Transverse colon (tissue), 4 donors: ENCODE measurements at regions not wholly inside any gene's neighbourhood (a gene's known extent, or its start where the extent isn't known, plus 50 kb on each side); places are given as distances from the start of the nearest gene placed in this dataset.
"Not testable (repeated sequence)": the region's sequence is repeated elsewhere in the genome, so short reads cannot be mapped to it uniquely, and the experiment has no call there.

ENCODE experiments used
- DNase-seq: peaks from one replicate; pipeline ENCODE4 v3.0.0-alpha.2; 2019
- H3K27ac ChIP-seq, 4 donors: fragments of 200-600 bp; sonication (generic); 2 replicates each; pipeline ENCODE4 v1.5.1; 2016 to 2018; ENCODE audit warnings: inconsistent platforms in 4 of 4
- H3K27me3 ChIP-seq: fragments of 200-600 bp; sonication (generic); 2 replicates; pipeline ENCODE4 v1.5.1; 2017; ENCODE audit warnings: inconsistent platforms
- H3K36me3 ChIP-seq, 4 donors: fragments of 200-600 bp; sonication (generic); 2 replicates each; pipeline ENCODE4 v1.5.1; 2017 to 2019; ENCODE audit warnings: inconsistent platforms in 4 of 4
- H3K4me1 ChIP-seq, 4 donors: fragments of 200-600 bp; sonication (generic); 2 replicates each; pipeline ENCODE4 v1.5.1; 2017 to 2020; ENCODE audit warnings: inconsistent platforms in 4 of 4
- H3K4me3 ChIP-seq, 4 donors: fragments of 200-600 bp; sonication (generic); 1 replicate in 1 of 4; 2 replicates in 3 of 4; pipeline versions ENCODE4 v1.5.1 to v1.6.1; 2017 to 2019; ENCODE audit warnings: inconsistent platforms in 4 of 4
- H3K9me3 ChIP-seq, 2 donors: fragments of 200-600 bp; sonication (generic); 2 replicates each; pipeline ENCODE4 v1.5.1; 2017 to 2019; ENCODE audit warnings: inconsistent platforms in 2 of 2
- CTCF ChIP-seq, 5 experiments: fragments of 200-600 bp in 3 of 5; fragments of 450-650 bp in 2 of 5; sonication (generic) in 3 of 5; IDR thresholded peaks; 1 replicate in 2 of 5; 2 replicates in 3 of 5; pipeline ENCODE4 v1.5.1; 2016 to 2017; ENCODE audit warnings: antibody characterized with exemption in 5 of 5, inconsistent platforms in 3 of 5, mild to moderate bottlenecking in 2 of 5, moderate library complexity in 1 of 5
- EP300 ChIP-seq: sonication (generic); formaldehyde crosslinking; IDR thresholded peaks from one replicate; pipeline ENCODE4 v1.6.1; 2017; ENCODE audit warnings: antibody characterized with exemption, low read depth
- POLR2A ChIP-seq: fragments of 450-650 bp; IDR thresholded peaks from one replicate; pipeline ENCODE4 v1.6.1; 2016; ENCODE audit warnings: antibody characterized with exemption, mild to moderate bottlenecking, moderate library complexity
- POLR2AphosphoS5 ChIP-seq, 3 donors: sonication (generic); formaldehyde crosslinking; IDR thresholded peaks; one replicate each; pipeline ENCODE4 v1.6.1; 2016; ENCODE audit warnings: antibody characterized with exemption in 3 of 3
- WGBS, 2 donors: methylation state at CpG; one replicate each; pipeline ENCODE4 v1.1.5; 2018; ENCODE audit warnings: low coverage in 1 of 2; 5-methylcytosine and 5-hydroxymethylcytosine counted together
- in situ Hi-C, 4 donors: fragments of 200-750 bp; cut with MboI; loops; one replicate each; pipeline versions ENCODE4 v1.15.0 to v1.15.1; 2017; ENCODE audit warnings: low sequenced_read_pairs in 3 of 4, low pct_ligation_motif_present in 1 of 4, low pct_unique_long_range_greater_than_20kb in 1 of 4
- intact Hi-C: fragments of 100-400 bp; cut with DNase I; formaldehyde crosslinking; loops from one replicate; pipeline ENCODE4 v1.15.1; 2023; ENCODE audit warnings: low total_unique reads

- Histone ChIP-seq H3K27ac (no peak overlapping the region), H3K9me3 (no peaks in the 10 kb centered on the region), H3K36me3 (no peaks in the 10 kb centered on the region), H3K27me3 (no peaks in the 10 kb centered on the region), H3K4me3 (no peak overlapping the region), H3K4me1 (no peaks in the 10 kb centered on the region)
- in situ Hi-C loops (no loop called here), intact Hi-C loops (no loop called here)
- no peak for TF ChIP-seq CTCF (IDR thresholded peaks at IDR 0.05)
- no peak for TF ChIP-seq POLR2A
- no peak for TF ChIP-seq POLR2AphosphoS5 (IDR thresholded peaks at IDR 0.05)
- no peak for TF ChIP-seq EP300
- DNase-seq, result no peak
Measured at GRCh38 chr5:34416501-34417008, 239.6 kb upstream of the RAI14 start.

- H3K4me1 ChIP-seq, H3K27me3 ChIP-seq, intact Hi-C loops, H3K4me3 ChIP-seq, DNase-seq, H3K27ac ChIP-seq, H3K9me3 ChIP-seq, H3K36me3 ChIP-seq, in situ Hi-C loops: not testable (repeated sequence)
- 20 to 47% methylated on average over 1 to 2 of the region's 2 CpGs for WGBS, 2 donors
Measured at GRCh38 chr5:34420191-34420590, 235.9 kb upstream of the RAI14 start.

GRCh38 chr5:34436761-34437501, 219.2 kb upstream of the RAI14 start:
- 54 to 68% methylated on average over 3 to 4 of the region's 4 CpGs for WGBS, 2 donors
- Histone ChIP-seq H3K9me3 (no peaks in the 10 kb centered on the region), H3K27ac (no peak overlapping the region), H3K4me1 (no peaks in the 10 kb centered on the region), H3K27me3 (no peaks in the 10 kb centered on the region), H3K36me3 (no peaks in the 10 kb centered on the region), H3K4me3 (no peak overlapping the region)
- intact Hi-C loops (no loop called here), in situ Hi-C loops (no loop called here)
- TF ChIP-seq CTCF (IDR thresholded peaks at IDR 0.05), result no peak
- TF ChIP-seq POLR2A, result no peak
- TF ChIP-seq EP300, result no peak
- no peak for TF ChIP-seq POLR2AphosphoS5 (IDR thresholded peaks at IDR 0.05)
- no peak for DNase-seq

GRCh38 chr5:34439601-34440000, 216.5 kb upstream of the RAI14 start:
- WGBS, 2 donors, result 72 to 75% methylated on average over 6 to 7 of the region's 7 CpGs
- Histone ChIP-seq H3K27me3 (no peaks in the 10 kb centered on the region), H3K27ac (no peak overlapping the region), H3K36me3 (no peaks in the 10 kb centered on the region), H3K4me1 (no peaks in the 10 kb centered on the region), H3K4me3 (no peak overlapping the region), H3K9me3 (no peaks in the 10 kb centered on the region)
- DNase-seq, result no peak
- intact Hi-C loops (no loop called here), in situ Hi-C loops (no loop called here)
- TF ChIP-seq POLR2AphosphoS5 (IDR thresholded peaks at IDR 0.05), result no peak
- no peak for TF ChIP-seq EP300
- TF ChIP-seq CTCF (IDR thresholded peaks at IDR 0.05), result no peak
- no peak for TF ChIP-seq POLR2A

- H3K9me3 ChIP-seq, H3K36me3 ChIP-seq, intact Hi-C loops, DNase-seq, H3K27ac ChIP-seq, in situ Hi-C loops, H3K4me1 ChIP-seq, H3K4me3 ChIP-seq, H3K27me3 ChIP-seq: not testable (repeated sequence)
- WGBS, 2 donors, result 88 to 100% methylated on average over 1 of the region's 1 CpG
Measured at GRCh38 chr5:34441767-34442166, 214.4 kb upstream of the RAI14 start.
